NCI-H128 (cell line): ENCODE measurements at regions not wholly inside any gene's neighbourhood (a gene's known extent, or its start where the extent isn't known, plus 50 kb on each side); places are given as distances from the start of the nearest gene placed in this dataset.

Source experiments
- DNase-seq: peaks from one replicate; lab custom pipeline; 2025; ENCODE audit not compliant: unreplicated experiment; lab: John Stamatoyannopoulos, UW

- no peak for DNase-seq
Observed at GRCh38 chr3:72594615-72595215, 253.5 kb downstream of the SHQ1 start.

- DNase-seq: no peak
Observed at GRCh38 chr3:72593881-72594397, 254.3 kb downstream of the SHQ1 start.

- no peak for DNase-seq
Observed at GRCh38 chr3:72591522-72592421, 256.5 kb downstream of the SHQ1 start.

- DNase-seq: no peak
Observed at GRCh38 chr3:72590732-72591221, 257.5 kb downstream of the SHQ1 start.

- no peak for DNase-seq
Observed at GRCh38 chr3:72587282-72587681, 261.0 kb downstream of the SHQ1 start.

- no peak for DNase-seq
Observed at GRCh38 chr3:72586694-72587093, 261.6 kb downstream of the SHQ1 start.

- no peak for DNase-seq
Observed at GRCh38 chr3:72585966-72586365, 262.3 kb downstream of the SHQ1 start.

- no peak for DNase-seq
Observed at GRCh38 chr3:72584262-72584661, 264.0 kb downstream of the SHQ1 start.

- no peak for DNase-seq
Observed at GRCh38 chr3:72582963-72583362, 265.3 kb downstream of the SHQ1 start.

GRCh38 chr3:72582211-72582878 lies 265.9 kb downstream of the SHQ1 start:
- no peak for DNase-seq

- no peak for DNase-seq
Observed at GRCh38 chr3:72580900-72581299, 267.3 kb downstream of the SHQ1 start.

GRCh38 chr3:72580246-72580756 lies 267.9 kb downstream of the SHQ1 start:
- DNase-seq: no peak

GRCh38 chr3:72579581-72580245 lies 268.5 kb downstream of the SHQ1 start:
- DNase-seq: no peak

- no peak for DNase-seq
Observed at GRCh38 chr3:72579191-72579580, 269.1 kb downstream of the SHQ1 start.

- DNase-seq: no peak
Observed at GRCh38 chr3:72577190-72577589, 271.1 kb downstream of the SHQ1 start.

GRCh38 chr3:72576563-72576962 lies 271.7 kb downstream of the SHQ1 start:
- DNase-seq: no peak

GRCh38 chr3:72574144-72574543 lies 274.1 kb downstream of the SHQ1 start:
- DNase-seq: no peak

GRCh38 chr3:72573051-72573450 lies 275.2 kb downstream of the SHQ1 start:
- no peak for DNase-seq

GRCh38 chr3:72572489-72573007 lies 275.7 kb downstream of the SHQ1 start:
- DNase-seq: no peak

- DNase-seq: no peak
Observed at GRCh38 chr3:72571638-72572114, 276.6 kb downstream of the SHQ1 start.
